ENCODE measurements at regions not wholly inside any gene's neighbourhood (a gene's known extent, or its start where the extent isn't known, plus 50 kb on each side); places are given as distances from the start of the nearest gene placed in this dataset.

GRCh38 chr4:148770848-148771247 lies 328.6 kb upstream of the NR3C2 start:
- TF ChIP-seq, protein P1, sequence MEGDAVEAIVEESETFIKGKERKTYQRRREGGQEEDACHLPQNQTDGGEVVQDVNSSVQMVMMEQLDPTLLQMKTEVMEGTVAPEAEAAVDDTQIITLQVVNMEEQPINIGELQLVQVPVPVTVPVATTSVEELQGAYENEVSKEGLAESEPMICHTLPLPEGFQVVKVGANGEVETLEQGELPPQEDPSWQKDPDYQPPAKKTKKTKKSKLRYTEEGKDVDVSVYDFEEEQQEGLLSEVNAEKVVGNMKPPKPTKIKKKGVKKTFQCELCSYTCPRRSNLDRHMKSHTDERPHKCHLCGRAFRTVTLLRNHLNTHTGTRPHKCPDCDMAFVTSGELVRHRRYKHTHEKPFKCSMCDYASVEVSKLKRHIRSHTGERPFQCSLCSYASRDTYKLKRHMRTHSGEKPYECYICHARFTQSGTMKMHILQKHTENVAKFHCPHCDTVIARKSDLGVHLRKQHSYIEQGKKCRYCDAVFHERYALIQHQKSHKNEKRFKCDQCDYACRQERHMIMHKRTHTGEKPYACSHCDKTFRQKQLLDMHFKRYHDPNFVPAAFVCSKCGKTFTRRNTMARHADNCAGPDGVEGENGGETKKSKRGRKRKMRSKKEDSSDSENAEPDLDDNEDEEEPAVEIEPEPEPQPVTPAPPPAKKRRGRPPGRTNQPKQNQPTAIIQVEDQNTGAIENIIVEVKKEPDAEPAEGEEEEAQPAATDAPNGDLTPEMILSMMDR (optimal IDR thresholded peaks at IDR 0.05 in 1 of 3, IDR thresholded peaks at IDR 0.05 in 1 of 3, conservative IDR thresholded peaks at IDR 0.05 in 1 of 3; ENCODE audit: extremely low read depth in 1 of 3, insufficient read depth in 2 of 3, low read length in 3 of 3) = no peak
- TF ChIP-seq EZH2 (IDR thresholded peaks at IDR 0.05; ENCODE audit: low read length) = no peak
